ENCODE measurements at regions not wholly inside any gene's neighbourhood (a gene's known extent, or its start where the extent isn't known, plus 50 kb on each side); places are given as distances from the start of the nearest gene placed in this dataset.

DNA sequence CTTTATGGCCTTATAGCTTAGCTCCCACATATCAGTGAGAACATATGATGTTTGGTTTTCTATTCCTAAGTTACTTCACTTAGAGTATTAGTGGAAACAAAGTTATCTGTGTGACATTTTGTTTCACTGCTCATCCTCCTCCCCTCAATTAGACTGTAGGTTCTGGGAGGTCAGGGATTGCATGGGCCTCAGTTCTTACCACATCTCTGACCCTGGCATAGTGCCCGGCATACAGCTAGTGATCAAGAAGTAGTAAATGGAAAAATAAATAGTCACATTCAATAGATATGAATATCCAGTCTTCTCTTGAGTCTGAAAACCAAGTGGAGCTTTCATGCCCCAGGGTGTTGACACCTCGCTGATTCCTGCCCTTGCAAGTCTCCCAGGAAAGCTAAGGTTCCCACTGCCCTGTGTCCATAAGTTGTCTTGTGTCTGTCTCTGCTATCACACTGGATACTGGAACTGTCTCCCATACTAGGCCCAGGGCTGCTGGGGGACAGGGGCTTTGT lies 249.5 kb upstream of the TSHZ3 start:
- TF ChIP-seq, protein P1, sequence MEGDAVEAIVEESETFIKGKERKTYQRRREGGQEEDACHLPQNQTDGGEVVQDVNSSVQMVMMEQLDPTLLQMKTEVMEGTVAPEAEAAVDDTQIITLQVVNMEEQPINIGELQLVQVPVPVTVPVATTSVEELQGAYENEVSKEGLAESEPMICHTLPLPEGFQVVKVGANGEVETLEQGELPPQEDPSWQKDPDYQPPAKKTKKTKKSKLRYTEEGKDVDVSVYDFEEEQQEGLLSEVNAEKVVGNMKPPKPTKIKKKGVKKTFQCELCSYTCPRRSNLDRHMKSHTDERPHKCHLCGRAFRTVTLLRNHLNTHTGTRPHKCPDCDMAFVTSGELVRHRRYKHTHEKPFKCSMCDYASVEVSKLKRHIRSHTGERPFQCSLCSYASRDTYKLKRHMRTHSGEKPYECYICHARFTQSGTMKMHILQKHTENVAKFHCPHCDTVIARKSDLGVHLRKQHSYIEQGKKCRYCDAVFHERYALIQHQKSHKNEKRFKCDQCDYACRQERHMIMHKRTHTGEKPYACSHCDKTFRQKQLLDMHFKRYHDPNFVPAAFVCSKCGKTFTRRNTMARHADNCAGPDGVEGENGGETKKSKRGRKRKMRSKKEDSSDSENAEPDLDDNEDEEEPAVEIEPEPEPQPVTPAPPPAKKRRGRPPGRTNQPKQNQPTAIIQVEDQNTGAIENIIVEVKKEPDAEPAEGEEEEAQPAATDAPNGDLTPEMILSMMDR (conservative IDR thresholded peaks at IDR 0.05; ENCODE audit: low read depth, low read length): no peak
- TF ChIP-seq, protein P2, sequence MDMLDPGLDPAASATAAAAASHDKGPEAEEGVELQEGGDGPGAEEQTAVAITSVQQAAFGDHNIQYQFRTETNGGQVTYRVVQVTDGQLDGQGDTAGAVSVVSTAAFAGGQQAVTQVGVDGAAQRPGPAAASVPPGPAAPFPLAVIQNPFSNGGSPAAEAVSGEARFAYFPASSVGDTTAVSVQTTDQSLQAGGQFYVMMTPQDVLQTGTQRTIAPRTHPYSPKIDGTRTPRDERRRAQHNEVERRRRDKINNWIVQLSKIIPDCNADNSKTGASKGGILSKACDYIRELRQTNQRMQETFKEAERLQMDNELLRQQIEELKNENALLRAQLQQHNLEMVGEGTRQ (IDR thresholded peaks at IDR 0.05; ENCODE audit: low read depth, low read length): no peak
- TF ChIP-seq RFX5 (IDR thresholded peaks at IDR 0.05; ENCODE audit: low read depth, low read length): no peak
- TF ChIP-seq BHLHE40 (IDR thresholded peaks at IDR 0.05; ENCODE audit: low read depth, low read length): no peak
- TF ChIP-seq POLR2A (IDR thresholded peaks at IDR 0.05; ENCODE audit: low read depth, low read length): no peak
- TF ChIP-seq CEBPB (IDR thresholded peaks at IDR 0.05; ENCODE audit: low read depth, low read length): no peak
- TF ChIP-seq MAFK (IDR thresholded peaks at IDR 0.05; ENCODE audit: low read depth, low read length): no peak
- no peak for TF ChIP-seq RCOR1 (IDR thresholded peaks at IDR 0.05; ENCODE audit: insufficient replicate concordance, low read length)
- TF ChIP-seq SMC3 (IDR thresholded peaks at IDR 0.05; ENCODE audit: low read depth, low read length): no peak
- no peak for TF ChIP-seq FOS (IDR thresholded peaks at IDR 0.05; ENCODE audit: low read depth, low read length)

All from IMR-90 (cell line).